ENCODE measurements at regions not wholly inside any gene's neighbourhood (a gene's known extent, or its start where the extent isn't known, plus 50 kb on each side); places are given as distances from the start of the nearest gene placed in this dataset.

- no peak for DNase-seq
Observed at GRCh38 chr18:73270920-73271634, 403.3 kb upstream of the NETO1 start.

- DNase-seq = no peak
Observed at GRCh38 chr18:73264562-73264921, 396.8 kb upstream of the NETO1 start.

- DNase-seq = no peak
Observed at GRCh38 chr18:73261923-73262322, 394.1 kb upstream of the NETO1 start.

GRCh38 chr18:73261243-73261642 lies 393.5 kb upstream of the NETO1 start:
- DNase-seq = no peak

GRCh38 chr18:73258375-73259087 lies 390.7 kb upstream of the NETO1 start:
- DNase-seq = no peak

- DNase-seq = no peak
Observed at GRCh38 chr18:73254564-73254963, 386.8 kb upstream of the NETO1 start.

- DNase-seq = no peak
Observed at GRCh38 chr18:73249030-73249429, 381.2 kb upstream of the NETO1 start.

- DNase-seq = no peak
Observed at GRCh38 chr18:73246763-73247162, 379.0 kb upstream of the NETO1 start.

- DNase-seq = no peak
Observed at GRCh38 chr18:73245345-73245744, 377.6 kb upstream of the NETO1 start.

- no peak for DNase-seq
Observed at GRCh38 chr18:73244401-73244800, 376.6 kb upstream of the NETO1 start.

GRCh38 chr18:73240899-73241298 lies 373.1 kb upstream of the NETO1 start:
- no peak for DNase-seq

GRCh38 chr18:73235921-73236320 lies 368.1 kb upstream of the NETO1 start:
- DNase-seq = no peak

GRCh38 chr18:73235491-73235890 lies 367.7 kb upstream of the NETO1 start:
- DNase-seq = no peak

GRCh38 chr18:73232933-73233332 lies 365.1 kb upstream of the NETO1 start:
- DNase-seq = no peak

- no peak for DNase-seq
Observed at GRCh38 chr18:73220663-73221062, 352.9 kb upstream of the NETO1 start.

- no peak for DNase-seq
Observed at GRCh38 chr18:73218293-73218692, 350.5 kb upstream of the NETO1 start.

GRCh38 chr18:73214970-73215369 lies 347.2 kb upstream of the NETO1 start:
- DNase-seq = no peak

GRCh38 chr18:73212442-73212841 lies 344.7 kb upstream of the NETO1 start:
- no peak for DNase-seq

- no peak for DNase-seq
Observed at GRCh38 chr18:73201940-73202339, 334.2 kb upstream of the NETO1 start.

- DNase-seq = no peak
Observed at GRCh38 chr18:73199151-73199550, 331.4 kb upstream of the NETO1 start.

GRCh38 chr18:73189718-73190117 lies 321.9 kb upstream of the NETO1 start:
- no peak for DNase-seq

- DNase-seq = no peak
Observed at GRCh38 chr18:73168236-73168635, 300.4 kb upstream of the NETO1 start.

- DNase-seq = no peak
Observed at GRCh38 chr18:73164430-73164829, 296.6 kb upstream of the NETO1 start.

- DNase-seq = no peak
Observed at GRCh38 chr18:73163236-73163635, 295.4 kb upstream of the NETO1 start.

- DNase-seq = no peak
Observed at GRCh38 chr18:73156117-73156516, 288.3 kb upstream of the NETO1 start.

Data from GF-D8 (cell line).